ENCODE measurements at regions not wholly inside any gene's neighbourhood (a gene's known extent, or its start where the extent isn't known, plus 50 kb on each side); places are given as distances from the start of the nearest gene placed in this dataset.

DNA sequence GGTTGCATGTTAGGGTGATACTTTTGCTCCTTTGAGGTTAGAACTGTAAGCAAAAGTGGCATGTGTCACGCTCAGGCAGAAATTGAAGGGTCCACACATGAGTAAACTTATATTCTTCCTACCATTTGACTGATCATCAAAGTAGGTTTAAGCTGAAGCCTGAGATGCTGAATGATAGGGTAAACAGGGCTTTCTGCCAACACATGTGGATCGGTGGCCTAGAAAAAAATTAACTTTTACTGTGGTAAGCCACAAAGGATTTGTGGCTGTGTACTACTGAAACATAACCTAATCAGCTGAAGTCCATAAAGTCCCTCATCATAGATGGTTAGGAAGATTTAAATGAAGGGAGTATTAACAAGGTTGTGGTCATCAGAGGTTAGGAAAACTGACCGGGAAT is 1070.1 kb downstream of the STPG2 start:
- ATAC-seq (no peak), DNase-seq (ENCODE audit: low spot score) (no peak)
- Histone ChIP-seq H3K36me3 (ENCODE audit: insufficient read depth) (no peaks in the 10 kb centered on the region), H3K27me3 (ENCODE audit: insufficient read depth) (no peaks in the 10 kb centered on the region), H3K4me3 (no peak overlapping the region), H3K27ac (ENCODE audit: low read depth) (no peak overlapping the region), H3K4me1 (ENCODE audit: insufficient read depth) (no peaks in the 10 kb centered on the region), H3F3A (replicated peaks; ENCODE audit: low read depth) (no peaks in the 10 kb centered on the region), H3K79me2 (replicated peaks; ENCODE audit: insufficient read depth) (no peaks in the 10 kb centered on the region), H4K20me1 (replicated peaks; ENCODE audit: insufficient read depth) (no peaks in the 10 kb centered on the region), H3K4me2 (no peak overlapping the region), H2AFZ (no peak overlapping the region), H3K9me2 (ENCODE audit: insufficient read depth) (peaks cover 9% of the 10 kb centered on the region; the same call in 1 of the 2 replicates)
- H3K9me3 Mint-ChIP-seq = no peaks in the 10 kb centered on the region
- H3K27ac Mint-ChIP-seq = no peak overlapping the region
- TF ChIP-seq ZNF462 (CRISPR knock-in tag; IDR thresholded peaks at IDR 0.05) (no peak), CREB1 (CRISPR knock-in tag; IDR thresholded peaks at IDR 0.05; ENCODE audit: low read depth) (no peak)
- no peak overlapping the region for H3K4me3 Mint-ChIP-seq
- no peaks in the 10 kb centered on the region for H3K27me3 Mint-ChIP-seq (ENCODE audit: insufficient read depth, low read depth, poor library complexity)
- H3K4me1 Mint-ChIP-seq = peaks cover 6% of the 10 kb centered on the region
- no peaks in the 10 kb centered on the region for H3K36me3 Mint-ChIP-seq (ENCODE audit: low read depth)

DNA sequence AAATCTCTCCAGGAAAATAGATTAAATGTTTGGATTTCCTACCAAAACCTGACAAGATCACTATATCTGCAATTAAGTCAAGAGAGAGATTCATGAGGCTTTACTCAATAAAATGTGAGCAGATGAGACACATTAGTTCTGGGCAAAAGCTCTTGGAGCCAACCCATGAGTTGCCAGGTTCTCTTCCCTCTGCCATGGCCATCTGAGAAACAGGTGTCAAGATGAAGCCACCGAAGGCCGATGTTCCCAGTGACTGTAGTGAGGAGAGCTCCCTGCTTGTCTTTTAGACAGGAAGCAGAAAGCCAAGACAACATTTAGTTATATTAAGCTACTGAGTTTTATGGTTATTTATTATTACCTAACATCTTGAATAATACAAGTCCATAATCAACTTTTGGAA is 1068.7 kb downstream of the STPG2 start:
- ATAC-seq (no peak), DNase-seq (ENCODE audit: low spot score) (no peak)
- no peaks in the 10 kb centered on the region for H3K27me3 ChIP-seq (ENCODE audit: insufficient read depth)
- H3K4me3 ChIP-seq = no peak overlapping the region
- Mint-ChIP-seq H3K4me1 (peaks cover 6% of the 10 kb centered on the region), H3K27ac (no peak overlapping the region), H3K4me3 (no peak overlapping the region), H3K9me3 (no peaks in the 10 kb centered on the region), H3K27me3 (ENCODE audit: insufficient read depth, low read depth, poor library complexity) (no peaks in the 10 kb centered on the region), H3K36me3 (ENCODE audit: low read depth) (no peaks in the 10 kb centered on the region)
- no peaks in the 10 kb centered on the region for H4K20me1 ChIP-seq (replicated peaks; ENCODE audit: insufficient read depth)
- no peak overlapping the region for H3K27ac ChIP-seq (ENCODE audit: low read depth)
- H3F3A ChIP-seq (replicated peaks; ENCODE audit: low read depth) = no peaks in the 10 kb centered on the region
- no peaks in the 10 kb centered on the region for H3K36me3 ChIP-seq (ENCODE audit: insufficient read depth)
- no peaks in the 10 kb centered on the region for H3K79me2 ChIP-seq (replicated peaks; ENCODE audit: insufficient read depth)
- peaks cover 9% of the 10 kb centered on the region; the same call in 1 of the 2 replicates for H3K9me2 ChIP-seq (ENCODE audit: insufficient read depth)
- no peak overlapping the region for H3K4me2 ChIP-seq
- H2AFZ ChIP-seq = no peak overlapping the region
- H3K4me1 ChIP-seq (ENCODE audit: insufficient read depth) = no peaks in the 10 kb centered on the region
- TF ChIP-seq, protein P1, sequence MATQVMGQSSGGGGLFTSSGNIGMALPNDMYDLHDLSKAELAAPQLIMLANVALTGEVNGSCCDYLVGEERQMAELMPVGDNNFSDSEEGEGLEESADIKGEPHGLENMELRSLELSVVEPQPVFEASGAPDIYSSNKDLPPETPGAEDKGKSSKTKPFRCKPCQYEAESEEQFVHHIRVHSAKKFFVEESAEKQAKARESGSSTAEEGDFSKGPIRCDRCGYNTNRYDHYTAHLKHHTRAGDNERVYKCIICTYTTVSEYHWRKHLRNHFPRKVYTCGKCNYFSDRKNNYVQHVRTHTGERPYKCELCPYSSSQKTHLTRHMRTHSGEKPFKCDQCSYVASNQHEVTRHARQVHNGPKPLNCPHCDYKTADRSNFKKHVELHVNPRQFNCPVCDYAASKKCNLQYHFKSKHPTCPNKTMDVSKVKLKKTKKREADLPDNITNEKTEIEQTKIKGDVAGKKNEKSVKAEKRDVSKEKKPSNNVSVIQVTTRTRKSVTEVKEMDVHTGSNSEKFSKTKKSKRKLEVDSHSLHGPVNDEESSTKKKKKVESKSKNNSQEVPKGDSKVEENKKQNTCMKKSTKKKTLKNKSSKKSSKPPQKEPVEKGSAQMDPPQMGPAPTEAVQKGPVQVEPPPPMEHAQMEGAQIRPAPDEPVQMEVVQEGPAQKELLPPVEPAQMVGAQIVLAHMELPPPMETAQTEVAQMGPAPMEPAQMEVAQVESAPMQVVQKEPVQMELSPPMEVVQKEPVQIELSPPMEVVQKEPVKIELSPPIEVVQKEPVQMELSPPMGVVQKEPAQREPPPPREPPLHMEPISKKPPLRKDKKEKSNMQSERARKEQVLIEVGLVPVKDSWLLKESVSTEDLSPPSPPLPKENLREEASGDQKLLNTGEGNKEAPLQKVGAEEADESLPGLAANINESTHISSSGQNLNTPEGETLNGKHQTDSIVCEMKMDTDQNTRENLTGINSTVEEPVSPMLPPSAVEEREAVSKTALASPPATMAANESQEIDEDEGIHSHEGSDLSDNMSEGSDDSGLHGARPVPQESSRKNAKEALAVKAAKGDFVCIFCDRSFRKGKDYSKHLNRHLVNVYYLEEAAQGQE (IDR thresholded peaks at IDR 0.05; ENCODE audit: unreplicated experiment) = no peak
- TF ChIP-seq CTCF (conservative IDR thresholded peaks at IDR 0.05; ENCODE audit: low read depth in 2 of 2) (no peak), ETS1 (IDR thresholded peaks at IDR 0.05) (no peak), POLR2AphosphoS5 (IDR thresholded peaks at IDR 0.05; ENCODE audit: low read depth) (no peak), EZH2phosphoT487 (IDR thresholded peaks at IDR 0.05; ENCODE audit: unreplicated experiment) (no peak), NANOG (IDR thresholded peaks at IDR 0.05; ENCODE audit: borderline replicate concordance) (no peak)

Data from GM23338 (cell line).